Activated CD4-positive, alpha-beta T cell treated with anti-CD3 and anti-CD28 coated beads for 36 hours (primary cell): ENCODE measurements at regions not wholly inside any gene's neighbourhood (a gene's known extent, or its start where the extent isn't known, plus 50 kb on each side); places are given as distances from the start of the nearest gene placed in this dataset.

Source experiments
- ATAC-seq: fragments of 200-7000 bp; cut with Tn5 transposase; one replicate; pipeline ENCODE4 v1.10.0; 2021; ENCODE audit warnings: mild to moderate bottlenecking, moderate library complexity
- CTCF ChIA-PET: fragments of 350-600 bp; sonication (Branson Sonifier 250); formaldehyde crosslinking; loops from one replicate; lab custom pipeline; 2021; ENCODE audit warnings: antibody characterized with exemption; lab: Charles Lee
- POLR2A ChIA-PET: fragments of 350-600 bp; sonication (Branson Sonifier 250); formaldehyde crosslinking; loops from one replicate; lab custom pipeline; 2021; ENCODE audit warnings: antibody characterized with exemption, inconsistent platforms; lab: Charles Lee
- DNase-seq: peaks from one replicate; pipeline ENCODE4 v3.0.0-alpha.2; 2020
- H3K27ac Mint-ChIP-seq: one replicate; pipeline ENCODE4 v1.8.0; 2021; ENCODE audit warnings: mixed read lengths
- H3K27me3 Mint-ChIP-seq: one replicate; pipeline ENCODE4 v1.8.0; 2021; ENCODE audit warnings: mixed read lengths
- H3K36me3 Mint-ChIP-seq: one replicate; pipeline ENCODE4 v1.8.0; 2021; ENCODE audit warnings: low read depth, mixed read lengths
- H3K4me1 Mint-ChIP-seq: one replicate; pipeline ENCODE4 v1.8.0; 2021; ENCODE audit warnings: mixed read lengths
- H3K4me3 Mint-ChIP-seq: one replicate; pipeline ENCODE4 v1.8.0; 2021; ENCODE audit warnings: mild to moderate bottlenecking, moderate library complexity, mixed read lengths
- H3K9me3 Mint-ChIP-seq: one replicate; pipeline ENCODE4 v1.8.0; 2021; ENCODE audit warnings: low read depth, mixed read lengths
- intact Hi-C, 2 experiments: fragments of 100-400 bp; cut with DNase I in 1 of 2; cut with micrococcal nuclease in 1 of 2; formaldehyde crosslinking; loops; one replicate each; pipeline versions ENCODE4 v1.14.2 to v1.15.1; 2022 to 2024; cut with DNase I, micrococcal nuclease

DNA sequence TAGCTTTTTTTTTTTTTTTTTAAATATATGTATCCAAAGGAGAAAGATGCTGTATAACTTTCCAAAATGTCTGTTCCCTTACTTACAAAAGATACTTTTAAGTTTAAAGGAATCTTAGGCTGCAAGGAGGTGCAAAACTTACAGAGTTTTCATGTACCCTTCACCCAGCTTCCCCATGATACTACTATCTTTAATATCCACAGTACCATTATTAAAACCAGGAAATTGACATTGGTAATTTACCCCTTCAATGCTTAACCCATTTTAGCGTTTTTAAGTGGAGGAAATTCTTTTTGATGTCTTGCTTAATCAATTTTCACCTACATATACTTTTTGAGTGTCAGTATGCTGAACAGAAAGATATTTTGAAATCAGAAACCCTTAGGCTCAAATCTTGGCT, 310.9 kb downstream of the PRL start:
- ChIA-PET CTCF (no interaction called here), POLR2A (no interaction called here)
- Mint-ChIP-seq H3K36me3 (no peaks in the 10 kb centered on the region), H3K4me3 (no peak overlapping the region), H3K27ac (no peak overlapping the region), H3K9me3 (no peaks in the 10 kb centered on the region), H3K4me1 (peaks cover 18% of the 10 kb centered on the region), H3K27me3 (no peaks in the 10 kb centered on the region)
- DNase-seq (no peak), ATAC-seq (no peak)
- intact Hi-C loops: no loop called here

DNA sequence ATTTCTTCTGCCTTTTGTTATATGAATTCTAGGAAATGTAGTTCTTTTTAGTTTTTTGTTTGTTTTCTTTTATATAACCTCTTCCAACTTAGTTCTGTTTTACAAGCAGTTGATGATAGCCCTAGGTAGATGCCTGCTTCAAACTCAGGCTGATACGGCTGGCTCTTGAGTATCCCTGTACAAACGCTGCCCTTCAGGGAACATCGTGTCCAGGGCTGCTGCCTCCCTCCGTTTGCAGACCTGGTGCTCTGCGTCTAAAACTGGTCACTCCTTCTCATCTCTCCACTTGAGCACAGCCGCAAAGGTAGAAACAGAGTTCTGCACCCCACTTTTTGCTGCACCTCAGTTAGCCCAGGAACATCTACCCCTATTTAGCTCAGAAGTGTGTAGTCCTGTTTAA, 310.1 kb downstream of the PRL start:
- DNase-seq (no peak), ATAC-seq (no peak)
- H3K9me3 Mint-ChIP-seq: no peaks in the 10 kb centered on the region
- no peak overlapping the region for H3K27ac Mint-ChIP-seq
- H3K27me3 Mint-ChIP-seq: no peaks in the 10 kb centered on the region
- H3K4me1 Mint-ChIP-seq: peaks cover 15% of the 10 kb centered on the region
- ChIA-PET POLR2A (no interaction called here), CTCF (no interaction called here)
- H3K36me3 Mint-ChIP-seq: no peaks in the 10 kb centered on the region
- intact Hi-C loops: no loop called here
- H3K4me3 Mint-ChIP-seq: no peak overlapping the region

DNA sequence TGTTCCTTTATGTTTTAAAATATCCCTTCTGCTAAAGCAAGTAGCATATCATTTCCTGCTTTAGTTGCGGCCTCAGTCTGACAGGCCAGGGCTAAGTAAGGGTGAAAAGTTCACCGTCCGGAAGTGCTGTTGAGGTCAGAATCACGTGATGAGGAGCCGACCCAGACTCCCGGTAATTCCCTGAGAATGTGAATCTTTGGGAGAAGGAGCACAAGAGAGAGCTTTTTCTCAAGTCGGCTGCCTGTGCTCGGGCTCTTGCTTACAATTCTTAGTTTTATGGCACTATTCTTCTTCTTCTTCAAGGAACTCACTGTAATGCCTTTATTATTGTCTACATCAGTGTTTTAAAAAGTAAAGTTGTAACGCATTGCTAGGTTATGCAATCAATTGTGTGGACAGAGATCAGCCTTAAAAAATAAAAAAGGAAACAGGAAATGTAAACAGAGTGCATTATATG, 309.3 kb downstream of the PRL start:
- intact Hi-C loops: no loop called here
- DNase-seq: peak; percentile 36

DNA sequence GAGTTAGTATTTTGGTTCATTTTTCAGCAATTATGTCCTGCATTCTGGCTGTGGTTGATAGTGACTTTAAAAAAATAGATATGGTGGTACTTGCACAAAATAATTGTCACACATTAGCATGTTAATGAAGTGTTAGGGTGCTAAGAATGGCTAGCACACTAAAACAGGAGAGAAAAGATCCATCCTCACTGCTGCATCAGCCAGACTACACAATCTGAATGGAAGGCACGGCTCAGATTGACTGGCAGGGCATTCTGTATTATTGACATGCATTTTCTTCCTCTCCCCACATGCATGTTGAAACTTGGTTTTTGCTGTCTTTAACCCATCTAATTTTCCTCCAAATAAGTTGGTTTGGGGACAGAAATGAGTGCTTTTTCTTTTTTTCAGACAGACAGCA, 306.3 kb downstream of the PRL start:
- Mint-ChIP-seq H3K4me1 (peaks cover 26% of the 10 kb centered on the region), H3K9me3 (no peaks in the 10 kb centered on the region), H3K4me3 (no peak overlapping the region), H3K36me3 (no peaks in the 10 kb centered on the region), H3K27ac (no peak overlapping the region), H3K27me3 (peaks cover 3% of the 10 kb centered on the region)
- DNase-seq (no peak), ATAC-seq (no peak)
- CTCF ChIA-PET: no interaction called here
- POLR2A ChIA-PET: no interaction called here
- intact Hi-C loops: loop anchor here in 1 of 2 experiments (10.0 kb wide), 1 partner anchor 396 kb away; the partner anchor contains the start of gene SOX4

More for the DNA sequence above, 309.3 kb downstream of the PRL start:
- no peak for ATAC-seq
- ChIA-PET POLR2A (no interaction called here), CTCF (no interaction called here)
- peaks cover 19% of the 10 kb centered on the region for H3K4me1 Mint-ChIP-seq
- no peak overlapping the region for H3K4me3 Mint-ChIP-seq
- peak overlapping the region; percentile 29 for H3K27ac Mint-ChIP-seq
- no peaks in the 10 kb centered on the region for H3K36me3 Mint-ChIP-seq
- H3K27me3 Mint-ChIP-seq: no peaks in the 10 kb centered on the region
- H3K9me3 Mint-ChIP-seq: no peaks in the 10 kb centered on the region

DNA sequence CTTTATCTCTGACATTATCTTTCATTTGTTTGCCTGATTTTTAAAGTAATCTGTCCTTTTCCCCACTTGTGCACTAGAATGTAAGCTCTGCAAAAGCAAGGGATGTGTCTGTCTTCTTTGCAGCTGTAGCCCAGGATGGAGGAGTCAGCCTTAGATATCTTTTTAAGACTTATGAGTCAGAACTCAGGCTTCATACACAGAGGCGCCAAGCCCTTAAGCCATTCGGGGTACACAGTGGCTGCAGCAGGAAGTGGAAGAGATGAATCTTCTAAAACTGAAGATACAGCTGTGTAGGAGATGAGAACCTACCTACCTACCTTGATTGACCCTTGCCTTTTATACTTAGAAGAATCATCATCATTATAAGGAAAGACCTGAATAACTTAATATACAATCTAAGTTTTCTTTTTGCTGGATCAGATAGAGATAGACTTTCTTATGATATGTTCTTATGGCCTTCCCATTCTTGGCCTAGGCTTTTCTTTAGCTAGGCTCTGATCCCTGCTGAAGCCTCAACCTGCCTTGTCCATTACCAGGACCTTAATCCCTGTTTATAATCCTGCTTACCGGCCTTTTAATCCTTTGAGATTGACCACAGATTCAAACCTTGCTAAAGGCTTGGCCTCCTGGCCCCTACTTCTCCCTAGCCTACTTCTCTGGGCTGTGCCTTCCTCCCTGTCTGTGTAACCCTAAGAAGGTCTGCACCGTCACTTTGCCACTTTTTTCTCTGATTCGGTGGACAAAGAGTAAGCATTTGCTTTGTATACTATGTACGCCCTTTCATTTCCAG, 304.5 kb downstream of the PRL start:
- ChIA-PET POLR2A (no interaction called here), CTCF (interaction anchor here (1.0 to 1.3 kb wide), 2 partner anchors 13 to 46 kb away, joined by 3 read pairs; no protein-coding TSS in a partner anchor)
- DNase-seq (peak; percentile 61), ATAC-seq (peak; percentile 99)
- peaks cover 15% of the 10 kb centered on the region for H3K4me1 Mint-ChIP-seq
- no peaks in the 10 kb centered on the region for H3K36me3 Mint-ChIP-seq
- H3K27me3 Mint-ChIP-seq: peaks cover 3% of the 10 kb centered on the region
- H3K4me3 Mint-ChIP-seq: no peak overlapping the region
- intact Hi-C loops: loop anchor here in 1 of 2 experiments (10.0 kb wide), 1 partner anchor 398 kb away; the partner anchor contains the start of gene SOX4
- H3K9me3 Mint-ChIP-seq: no peaks in the 10 kb centered on the region
- H3K27ac Mint-ChIP-seq: peak overlapping the region; percentile 4

DNA sequence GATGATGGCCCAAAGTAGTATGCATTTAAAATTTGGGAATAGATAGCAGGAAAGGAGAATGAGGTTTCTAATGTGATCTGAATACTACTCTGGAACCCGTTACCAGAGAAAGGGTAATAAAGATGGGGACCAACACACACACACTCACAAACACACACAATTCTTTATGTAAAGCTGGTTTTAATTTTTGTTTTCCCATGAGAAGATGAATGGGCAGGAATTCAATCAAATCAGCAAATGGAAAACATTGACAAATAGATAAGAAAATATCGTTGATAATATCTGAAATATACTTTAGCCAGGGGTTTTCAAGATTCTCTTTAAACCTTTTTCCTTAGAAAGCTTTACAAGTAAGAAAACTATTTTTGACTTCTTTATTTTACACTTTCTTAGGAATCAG, 303.0 kb downstream of the PRL start:
- ChIA-PET POLR2A (no interaction called here), CTCF (no interaction called here)
- DNase-seq (no peak), ATAC-seq (no peak)
- Mint-ChIP-seq H3K27ac (no peak overlapping the region), H3K27me3 (peaks cover 3% of the 10 kb centered on the region), H3K9me3 (no peaks in the 10 kb centered on the region), H3K4me3 (no peak overlapping the region), H3K4me1 (peaks cover 14% of the 10 kb centered on the region), H3K36me3 (no peaks in the 10 kb centered on the region)
- intact Hi-C loops: loop anchor here in 1 of 2 experiments (10.0 kb wide), 1 partner anchor 399 kb away; the partner anchor contains the start of gene SOX4

DNA sequence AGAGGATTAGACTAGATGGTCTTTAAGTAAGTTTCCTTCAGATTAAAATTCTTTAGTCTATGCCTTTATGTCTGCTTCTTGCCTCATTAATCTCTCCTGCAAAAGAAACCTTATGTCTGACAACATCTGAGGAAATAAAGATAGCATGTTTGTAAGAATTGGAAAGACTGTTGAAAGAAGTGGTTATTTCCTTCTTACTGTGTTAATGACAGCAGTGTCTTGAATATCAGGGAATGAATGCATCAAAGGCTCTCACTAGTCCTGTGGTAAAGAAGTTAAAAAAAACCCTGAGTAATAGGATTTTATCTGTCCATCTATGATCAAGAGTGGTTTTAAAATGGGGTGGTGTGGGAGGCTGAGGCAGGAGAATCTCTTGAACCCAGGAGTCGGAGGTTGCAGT, 302.0 kb downstream of the PRL start:
- Mint-ChIP-seq H3K4me1 (peaks cover 14% of the 10 kb centered on the region), H3K27me3 (peaks cover 3% of the 10 kb centered on the region), H3K4me3 (no peak overlapping the region), H3K9me3 (no peaks in the 10 kb centered on the region), H3K27ac (no peak overlapping the region), H3K36me3 (no peaks in the 10 kb centered on the region)
- ATAC-seq (no peak), DNase-seq (no peak)
- ChIA-PET CTCF (no interaction called here), POLR2A (no interaction called here)
- intact Hi-C loops: loop anchor here in 1 of 2 experiments (10.0 kb wide), 1 partner anchor 400 kb away; the partner anchor contains the start of gene SOX4

DNA sequence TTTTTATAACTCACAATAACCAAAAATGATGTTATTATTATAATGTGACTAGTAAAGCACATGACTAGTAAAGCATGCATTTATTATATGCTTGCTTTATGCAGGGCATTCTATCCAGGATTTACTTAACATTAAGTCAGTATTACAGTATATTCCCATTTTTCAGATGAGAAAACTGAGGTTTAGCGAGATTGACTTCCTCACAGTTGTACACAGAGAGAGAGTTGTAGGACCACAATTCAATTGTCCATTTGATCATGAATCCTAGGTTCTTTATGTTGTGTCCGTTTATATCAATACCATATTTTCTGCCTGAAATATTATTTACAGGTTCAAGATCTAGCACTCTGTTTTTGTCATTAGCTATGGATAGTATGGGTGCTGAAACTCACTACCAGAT, 301.5 kb downstream of the PRL start:
- DNase-seq: no peak
- Mint-ChIP-seq H3K4me3 (no peak overlapping the region), H3K4me1 (peaks cover 17% of the 10 kb centered on the region), H3K27ac (no peak overlapping the region), H3K9me3 (no peaks in the 10 kb centered on the region), H3K27me3 (peaks cover 4% of the 10 kb centered on the region), H3K36me3 (no peaks in the 10 kb centered on the region)
- CTCF ChIA-PET: no interaction called here
- no peak for ATAC-seq
- POLR2A ChIA-PET: no interaction called here
- intact Hi-C loops: loop anchor here in 1 of 2 experiments (10.0 kb wide), 1 partner anchor 401 kb away; the partner anchor contains the start of gene SOX4

DNA sequence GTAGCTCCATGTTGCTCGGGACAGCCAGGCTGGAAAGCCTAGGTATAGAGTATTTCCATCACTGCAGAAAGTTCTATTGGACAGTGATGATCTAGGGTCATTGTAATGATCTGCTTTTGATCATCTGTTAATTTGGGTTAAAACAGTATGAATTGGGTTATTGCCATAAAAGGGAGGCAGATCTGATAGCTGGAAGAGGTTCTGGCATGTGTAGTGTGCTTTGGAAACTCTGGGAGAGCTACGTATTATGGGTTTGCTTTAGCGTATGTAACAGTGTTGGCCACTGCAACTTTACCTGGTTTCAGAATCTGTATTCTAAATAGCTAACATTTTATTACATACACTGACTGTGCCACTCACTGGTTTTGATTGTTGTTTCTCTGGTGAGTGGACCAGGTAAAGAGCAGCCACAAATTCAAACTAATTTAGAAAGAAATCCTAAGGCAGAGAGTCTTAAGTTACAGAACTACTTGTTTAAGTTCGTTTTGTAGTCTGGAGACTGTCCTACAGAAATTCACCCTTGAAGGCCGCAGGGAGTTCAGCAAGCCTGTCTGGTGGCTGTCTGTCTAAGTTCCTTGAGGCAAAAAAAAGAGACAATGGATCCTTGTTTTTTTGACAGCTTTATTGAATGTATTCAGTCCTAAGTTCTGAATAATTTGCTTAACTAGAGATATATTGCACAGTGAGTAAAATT, 300.3 kb downstream of the PRL start:
- H3K27ac Mint-ChIP-seq: no peak overlapping the region
- H3K9me3 Mint-ChIP-seq: no peaks in the 10 kb centered on the region
- CTCF ChIA-PET: no interaction called here
- H3K27me3 Mint-ChIP-seq: peaks cover 4% of the 10 kb centered on the region
- no peak overlapping the region for H3K4me3 Mint-ChIP-seq
- peaks cover 17% of the 10 kb centered on the region for H3K4me1 Mint-ChIP-seq
- DNase-seq (no peak), ATAC-seq (no peak)
- no peaks in the 10 kb centered on the region for H3K36me3 Mint-ChIP-seq
- POLR2A ChIA-PET: no interaction called here
- intact Hi-C loops: loop anchor here in 1 of 2 experiments (10.0 kb wide), 1 partner anchor 402 kb away; the partner anchor contains the start of gene SOX4

DNA sequence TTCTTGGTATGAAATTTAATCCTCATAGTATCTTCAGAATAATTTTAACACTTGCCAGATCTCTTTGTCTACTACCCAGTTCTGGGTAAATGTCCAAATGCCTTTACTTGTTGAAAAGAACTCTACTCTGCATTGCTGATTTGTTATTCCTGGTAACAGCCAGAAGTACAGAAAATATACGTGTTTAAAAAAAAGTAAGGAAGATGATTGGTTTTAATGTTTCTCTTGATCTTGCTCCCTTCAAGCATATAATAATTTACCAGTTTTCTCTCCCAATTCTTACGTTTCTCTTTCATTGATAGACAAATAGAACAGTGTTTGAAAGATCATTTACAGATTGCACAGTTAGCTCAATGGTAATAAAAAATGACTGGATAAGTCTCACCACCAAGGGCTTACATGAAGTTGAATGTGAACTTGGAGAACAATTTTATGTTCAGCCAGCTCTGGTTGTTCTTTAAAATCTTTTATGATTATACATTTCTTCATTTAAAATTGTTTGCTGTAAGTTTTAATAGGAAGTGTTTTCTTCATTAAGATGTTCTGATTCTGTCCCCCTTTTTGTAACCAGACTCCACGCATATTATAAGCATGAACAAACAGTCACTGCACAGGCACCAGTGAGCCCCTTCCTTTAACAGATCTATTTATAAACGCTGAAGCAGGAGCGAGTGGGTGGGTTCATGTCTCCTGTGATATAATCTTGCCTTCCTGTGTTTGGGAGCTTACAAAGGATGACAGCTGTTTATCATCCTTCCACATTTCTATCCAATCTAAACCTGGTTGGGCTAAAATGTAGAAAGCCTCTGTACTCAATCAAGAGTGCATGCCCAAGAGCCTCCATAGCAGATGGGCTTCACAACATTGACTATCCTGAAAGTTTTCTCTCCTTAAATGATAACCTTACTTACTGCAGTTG, 299.5 kb downstream of the PRL start:
- ChIA-PET POLR2A (no interaction called here), CTCF (interaction anchor here (1.2 kb wide), 1 partner anchor 10 kb away, joined by 4 read pairs; no protein-coding TSS in a partner anchor)
- Mint-ChIP-seq H3K27me3 (peaks cover 4% of the 10 kb centered on the region), H3K27ac (no peak overlapping the region), H3K9me3 (no peaks in the 10 kb centered on the region), H3K36me3 (no peaks in the 10 kb centered on the region), H3K4me1 (peaks cover 13% of the 10 kb centered on the region), H3K4me3 (no peak overlapping the region)
- intact Hi-C loops: loop anchor here in 1 of 2 experiments (10.0 kb wide), 1 partner anchor 403 kb away; the partner anchor contains the start of gene SOX4
- no peak for DNase-seq
- ATAC-seq: no peak

DNA sequence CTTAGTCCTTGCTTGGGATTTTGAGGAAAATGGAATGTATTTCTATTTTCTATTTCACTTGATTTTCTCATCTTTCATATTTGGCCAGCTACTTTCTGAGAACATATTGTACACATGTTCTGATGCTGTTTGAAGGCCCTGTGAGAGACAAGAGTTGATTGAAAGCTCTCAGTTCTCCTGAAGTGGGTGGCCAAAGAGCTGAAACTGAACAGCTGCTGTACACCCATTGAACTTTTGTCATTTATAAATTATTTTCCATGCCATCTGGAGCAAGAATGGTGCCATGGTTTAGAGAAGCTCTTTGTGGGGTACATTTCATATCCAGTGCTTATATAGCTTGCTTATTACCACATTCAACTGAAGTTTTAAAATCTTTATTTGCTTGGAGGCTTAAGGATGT, 298.3 kb downstream of the PRL start:
- intact Hi-C loops: loop anchor here in 1 of 2 experiments (10.0 kb wide), 1 partner anchor 404 kb away; the partner anchor contains the start of gene SOX4
- ATAC-seq: no peak
- Mint-ChIP-seq H3K4me3 (no peak overlapping the region), H3K36me3 (no peaks in the 10 kb centered on the region), H3K27me3 (peaks cover 4% of the 10 kb centered on the region), H3K9me3 (no peaks in the 10 kb centered on the region), H3K27ac (no peak overlapping the region), H3K4me1 (peaks cover 6% of the 10 kb centered on the region)
- ChIA-PET CTCF (interaction anchor here (1.2 kb wide), 1 partner anchor 9 kb away, joined by 4 read pairs; no protein-coding TSS in a partner anchor), POLR2A (no interaction called here)
- DNase-seq: no peak
